H1 (cell line): ENCODE measurements at regions not wholly inside any gene's neighbourhood (a gene's known extent, or its start where the extent isn't known, plus 50 kb on each side); places are given as distances from the start of the nearest gene placed in this dataset.

ENCODE experiments used
- CTCF ChIA-PET: fragments of 300-600 bp; sonication (Branson Sonifier 250); formaldehyde crosslinking; loops from one replicate; lab custom pipeline; 2021; ENCODE audit not compliant: partially characterized antibody; lab: Charles Lee
- POLR2A ChIA-PET: fragments of 300-600 bp; sonication (Branson Sonifier 250); formaldehyde crosslinking; loops from one replicate; lab custom pipeline; 2021; ENCODE audit warnings: inconsistent platforms; ENCODE audit not compliant: partially characterized antibody; lab: Charles Lee
- DNase-seq, 2 experiments: peaks; one replicate each; pipeline versions ENCODE4 v3.0.0 to v3.0.0-alpha.2; 2010 to 2022; ENCODE audit warnings: low spot score in 2 of 2, low read depth in 1 of 2, mixed read lengths in 1 of 2
- FAIRE-seq: peaks from 2 replicates; lab custom pipeline; 2011; peaks lifted over from hg19 to GRCh38; lab: Jason Lieb, UNC
- H2AFZ ChIP-seq: 2 replicates; pipeline ENCODE4 v1.8.1; 2012; ENCODE audit warnings: low read length, inconsistent platforms
- H2AK5ac ChIP-seq: 2 replicates; pipeline ENCODE4 v1.6.1; 2013; ENCODE audit warnings: low read depth, low read length
- H2BK120ac ChIP-seq: replicated peaks from 2 replicates; pipeline ENCODE3; 2013; ENCODE audit warnings: low read depth, low read length, inconsistent platforms
- H2BK12ac ChIP-seq: 2 replicates; pipeline ENCODE4 v1.6.1; 2013; ENCODE audit warnings: low read depth, low read length
- H2BK15ac ChIP-seq: 2 replicates; pipeline ENCODE4 v1.6.1; 2013; ENCODE audit warnings: low read length
- H2BK20ac ChIP-seq: 2 replicates; pipeline ENCODE4 v1.6.1; 2013; ENCODE audit warnings: low read length
- H2BK5ac ChIP-seq: 2 replicates; pipeline ENCODE4 v1.6.1; 2013; ENCODE audit warnings: low read depth, low read length
- H3K14ac ChIP-seq: 2 replicates; pipeline ENCODE4 v1.6.1; 2013; ENCODE audit warnings: inconsistent platforms; ENCODE audit not compliant: insufficient read length
- H3K18ac ChIP-seq: 2 replicates; pipeline ENCODE4 v1.6.1; 2013; ENCODE audit warnings: low read length; ENCODE audit errors: extremely low read depth
- H3K23ac ChIP-seq: 2 replicates; pipeline ENCODE4 v1.6.1; 2013; ENCODE audit warnings: inconsistent platforms; ENCODE audit not compliant: insufficient read length
- H3K23me2 ChIP-seq: 2 replicates; pipeline ENCODE4 v1.6.1; 2013; ENCODE audit warnings: low read depth, low read length
- H3K27ac ChIP-seq: 2 replicates; pipeline ENCODE4 v1.6.1; 2011; ENCODE audit warnings: low read depth, low read length, inconsistent platforms
- H3K27me3 ChIP-seq, 4 experiments: replicated peaks in 1 of 4; 1 replicate in 1 of 4; 2 replicates in 3 of 4; pipeline versions ENCODE4 v1.6.1 to v1.8.1; 2011 to 2013; ENCODE audit warnings: low read length in 3 of 4, mild to moderate bottlenecking in 3 of 4, inconsistent platforms in 2 of 4, mixed read lengths in 2 of 4, moderate library complexity in 1 of 4; ENCODE audit not compliant: control insufficient read depth in 3 of 4, insufficient read depth in 3 of 4; ENCODE audit errors: extremely low read depth in 1 of 4
- H3K36me3 ChIP-seq, 4 experiments: 2 replicates each; pipeline versions ENCODE4 v1.6.1 to v1.8.1; 2011 to 2013; ENCODE audit warnings: mild to moderate bottlenecking in 4 of 4, low read length in 3 of 4, moderate library complexity in 2 of 4, control low read depth in 1 of 4, inconsistent platforms in 1 of 4; ENCODE audit not compliant: insufficient read depth in 4 of 4, control insufficient read depth in 2 of 4
- H3K4ac ChIP-seq: replicated peaks from 2 replicates; pipeline ENCODE3; 2013; ENCODE audit warnings: low read length, low read depth, mixed read lengths, inconsistent platforms; ENCODE audit not compliant: insufficient read length
- H3K4me1 ChIP-seq, 4 experiments: replicated peaks in 1 of 4; 1 replicate in 1 of 4; 2 replicates in 3 of 4; pipeline versions ENCODE4 v1.6.1 to v1.8.1; 2011 to 2013; ENCODE audit warnings: low read length in 3 of 4, inconsistent platforms in 2 of 4, mixed read lengths in 1 of 4; ENCODE audit not compliant: insufficient read depth in 4 of 4, control insufficient read depth in 3 of 4
- H3K4me2 ChIP-seq, 2 experiments: 2 replicates each; pipeline versions ENCODE4 v1.6.1 to v1.8.1; 2011 to 2013; ENCODE audit warnings: low read depth in 2 of 2, low read length in 2 of 2, control low read depth in 1 of 2, inconsistent platforms in 1 of 2, mild to moderate bottlenecking in 1 of 2; ENCODE audit not compliant: insufficient read depth in 1 of 2
- H3K4me3 ChIP-seq, 4 experiments: fragments of 200-600, 300-600 bp in 1 of 4; sonication (generic), shearing (Covaris generic), sonication (Bioruptor Twin) in 1 of 4; 2 replicates each; pipeline versions ENCODE4 v1.5.1 to v1.8.1; 2011 to 2016; ENCODE audit warnings: low read length in 4 of 4, low read depth in 3 of 4, control low read depth in 2 of 4, inconsistent platforms in 2 of 4, mild to moderate bottlenecking in 2 of 4, mixed read lengths in 1 of 4, moderate library complexity in 1 of 4; ENCODE audit not compliant: insufficient read depth in 2 of 4; ENCODE audit errors: extremely low read depth in 1 of 4
- H3K56ac ChIP-seq: replicated peaks from 2 replicates; pipeline ENCODE3; 2013; ENCODE audit warnings: low read depth, mild to moderate bottlenecking, mixed read lengths, low read length, inconsistent platforms; ENCODE audit not compliant: insufficient read length
- H3K79me1 ChIP-seq: 2 replicates; pipeline ENCODE4 v1.6.1; 2013; ENCODE audit warnings: low read depth, low read length, control low read depth
- H3K79me2 ChIP-seq, 2 experiments: 2 replicates each; pipeline versions ENCODE4 v1.6.1 to v1.8.1; 2012 to 2013; ENCODE audit warnings: low read length in 2 of 2, mild to moderate bottlenecking in 2 of 2, inconsistent platforms in 1 of 2; ENCODE audit not compliant: insufficient read depth in 2 of 2, control insufficient read depth in 1 of 2
- H3K9ac ChIP-seq, 4 experiments: replicated peaks in 1 of 4; 1 replicate in 1 of 4; 2 replicates in 3 of 4; pipeline versions ENCODE4 v1.6.1 to v1.8.1; 2011 to 2013; ENCODE audit warnings: low read depth in 3 of 4, low read length in 3 of 4, control low read depth in 2 of 4, mild to moderate bottlenecking in 2 of 4, moderate library complexity in 2 of 4, inconsistent platforms in 1 of 4; ENCODE audit errors: extremely low read depth in 1 of 4
- H3K9me3 ChIP-seq, 2 experiments: 2 replicates each; pipeline versions ENCODE4 v1.6.1 to v1.8.1; 2012 to 2013; ENCODE audit warnings: mild to moderate bottlenecking in 2 of 2, moderate library complexity in 2 of 2, control low read depth in 1 of 2, inconsistent platforms in 1 of 2, low read depth in 1 of 2, low read length in 1 of 2, mixed read lengths in 1 of 2; ENCODE audit not compliant: insufficient read depth in 2 of 2
- H4K20me1 ChIP-seq, 2 experiments: replicated peaks in 1 of 2; 2 replicates each; pipeline versions ENCODE3 to v1.8.1; 2011 to 2013; ENCODE audit warnings: inconsistent platforms in 2 of 2, low read length in 2 of 2, mild to moderate bottlenecking in 1 of 2; ENCODE audit not compliant: insufficient read depth in 2 of 2, control insufficient read depth in 1 of 2
- H4K5ac ChIP-seq: 2 replicates; pipeline ENCODE4 v1.6.1; 2013; ENCODE audit warnings: low read length, low read depth, mixed read lengths, inconsistent platforms; ENCODE audit not compliant: insufficient read length
- H4K8ac ChIP-seq: 2 replicates; pipeline ENCODE4 v1.8.0; 2013; ENCODE audit warnings: mild to moderate bottlenecking, moderate library complexity, low read length, inconsistent platforms; ENCODE audit not compliant: insufficient read depth; ENCODE audit errors: extremely low read depth
- H4K91ac ChIP-seq: replicated peaks from 2 replicates; pipeline ENCODE3; 2013; ENCODE audit warnings: low read length, mixed read lengths, inconsistent platforms; ENCODE audit not compliant: insufficient read length
- BACH1 ChIP-seq: IDR thresholded peaks from 2 replicates; pipeline ENCODE4 v1.6.1; 2012; ENCODE audit warnings: low read length, improper control_type of control experiment
- CBX5 ChIP-seq: fragments of 300-800, 300-1000 bp; sonication (generic); IDR thresholded peaks from 2 replicates; pipeline ENCODE4 v1.7.1; 2016; ENCODE audit warnings: antibody characterized with exemption, low read length, low read depth
- HDAC2 ChIP-seq, 2 experiments: fragments of 300-600 bp in 1 of 2; sonication (generic) in 1 of 2; IDR thresholded peaks; 2 replicates each; pipeline ENCODE4 v1.6.1; 2011 to 2012; ENCODE audit warnings: low read depth in 2 of 2, low read length in 2 of 2, mild to moderate bottlenecking in 2 of 2, moderate library complexity in 2 of 2, borderline replicate concordance in 1 of 2, inconsistent platforms in 1 of 2
- KDM5A ChIP-seq: fragments of 200-600 bp; IDR thresholded peaks from 2 replicates; pipeline ENCODE4 v1.7.1; 2012; ENCODE audit warnings: mild to moderate bottlenecking, low read length, inconsistent platforms, mixed read lengths
- PHF8 ChIP-seq: fragments of 200-600 bp; sonication (generic); conservative IDR thresholded peaks from 2 replicates; pipeline ENCODE4 v1.7.1; 2012; ENCODE audit warnings: low read depth, mild to moderate bottlenecking, inconsistent platforms, low read length, moderate library complexity
- WGBS, 2 experiments: shearing (Covaris generic) in 1 of 2; methylation state at CpG; one replicate each; pipeline versions ENCODE4 v1.1.6 to v1.1.7; 2013 to 2015; ENCODE audit warnings: low lambda C conversion rate in 2 of 2, mixed read lengths in 2 of 2, inconsistent platforms in 1 of 2, low coverage in 1 of 2, missing lambda C conversion rate in 1 of 2; ENCODE audit not compliant: insufficient replicate concordance in 2 of 2, insufficient coverage in 1 of 2, insufficient read length in 1 of 2; ENCODE audit errors: extremely low coverage in 1 of 2, missing lambda C conversion rate in 1 of 2; 5-methylcytosine and 5-hydroxymethylcytosine counted together

DNA sequence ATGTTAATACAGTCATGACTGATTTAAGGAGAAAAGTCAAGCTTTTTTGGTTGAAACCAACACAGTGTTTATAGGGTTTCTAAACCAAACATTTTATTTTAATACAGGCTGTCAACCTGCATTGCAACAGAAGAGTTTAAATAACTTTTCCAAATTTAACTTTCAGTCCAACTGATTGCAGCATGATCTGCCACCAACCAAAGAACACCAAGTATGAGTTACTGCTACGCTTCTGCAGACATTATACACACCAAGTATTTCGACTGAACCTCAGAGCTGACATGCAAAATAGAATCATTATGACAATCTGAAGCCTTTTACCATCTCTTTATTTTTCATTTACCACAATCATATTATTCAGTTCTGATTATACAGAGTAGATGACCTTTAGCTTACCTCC lies 151.2 kb upstream of the DST start:
- Histone ChIP-seq H3K27me3 (no peaks in the 10 kb centered on the region), H4K91ac (no peak overlapping the region), H3K9ac (no peak overlapping the region), H3K56ac (peak overlapping the region; percentile 63), H3K27ac (peak overlapping the region; percentile 48; the same call in 1 of the 2 replicates), H3K79me1 (no peaks in the 10 kb centered on the region; the same call in 1 of the 2 replicates), H4K5ac (peak overlapping the region; percentile 60), H3K18ac (no peak overlapping the region), H2BK12ac (no peak overlapping the region), H2BK15ac (no peak overlapping the region), H3K9me3 (no peaks in the 10 kb centered on the region), H2BK120ac (no peak overlapping the region), H3K23ac (no peak overlapping the region), H2BK20ac (no peak overlapping the region), H3K4me2 (peak overlapping the region; percentile 57), H3K4me1 (peaks cover 4 to 28% (median 15%) of the 10 kb centered on the region in 4 experiments; a peak in 6 of 7 replicates), H3K36me3 (no peaks in the 10 kb centered on the region), H3K23me2 (no peaks in the 10 kb centered on the region), H4K20me1 (no peaks in the 10 kb centered on the region), H2BK5ac (no peak overlapping the region), H4K8ac (no peak overlapping the region), H3K79me2 (peaks cover 0 to 89% of the 10 kb centered on the region in 2 experiments; a peak in 3 of 4 replicates), H3K4me3 (peak overlapping the region in 2 of 4 experiments; percentile 13 to 47; a peak in 3 of 8 replicates), H2AFZ (no peak overlapping the region), H3K4ac (no peak overlapping the region), H2AK5ac (no peak overlapping the region), H3K14ac (peak overlapping the region; percentile 95)
- no peak for TF ChIP-seq BACH1
- no peak for TF ChIP-seq HDAC2 (IDR thresholded peaks at IDR 0.05; ENCODE audit: borderline replicate concordance in 1 of 2, low read depth in 2 of 2, low read length in 2 of 2)
- TF ChIP-seq KDM5A = no peak
- TF ChIP-seq CBX5 = no peak
- no peak for TF ChIP-seq PHF8
- ChIA-PET POLR2A (interaction anchor here (0.8 to 1.3 kb wide), 4 partner anchors 8 to 30 kb away, joined by 3 to 4 read pairs (median 3); no protein-coding TSS in a partner anchor), CTCF (interaction anchor here (1.1 to 1.6 kb wide), 3 partner anchors 25 to 84 kb away, joined by 3 to 4 read pairs (median 3); no protein-coding TSS in a partner anchor)
- 85% methylated on average over 2 of the region's 2 CpGs; no CpG with 5 or more reads in 1 of the 2 experiments for WGBS, 2 experiments
- FAIRE-seq (no peak), DNase-seq (no peak)
